Right lobe of liver (tissue), 4 donors: ENCODE measurements at regions not wholly inside any gene's neighbourhood (a gene's known extent, or its start where the extent isn't known, plus 50 kb on each side); places are given as distances from the start of the nearest gene placed in this dataset.

Experiments used
- POLR2A ChIP-seq: fragments of 450-650 bp; IDR thresholded peaks from one replicate; pipeline ENCODE4 v1.6.1; 2017; ENCODE audit warnings: antibody characterized with exemption, mild to moderate bottlenecking
- TF ChIP-seq, protein P1 (sequence below), 4 donors: fragments of 200-600 bp in 3 of 4; fragments of 450-650 bp in 1 of 4; IDR thresholded peaks; one replicate each; pipeline versions ENCODE4 v1.5.1 to v1.8.0; 2016 to 2022; ENCODE audit warnings: antibody characterized with exemption in 4 of 4, mild to moderate bottlenecking in 2 of 4
- donor health status: DM: no; HTN: no; CAD: no.
- donor health status: DM: no; HTN: no; CAD: no.
- donor health status: DM: no; HTN: yes; CAD: no.

DNA sequence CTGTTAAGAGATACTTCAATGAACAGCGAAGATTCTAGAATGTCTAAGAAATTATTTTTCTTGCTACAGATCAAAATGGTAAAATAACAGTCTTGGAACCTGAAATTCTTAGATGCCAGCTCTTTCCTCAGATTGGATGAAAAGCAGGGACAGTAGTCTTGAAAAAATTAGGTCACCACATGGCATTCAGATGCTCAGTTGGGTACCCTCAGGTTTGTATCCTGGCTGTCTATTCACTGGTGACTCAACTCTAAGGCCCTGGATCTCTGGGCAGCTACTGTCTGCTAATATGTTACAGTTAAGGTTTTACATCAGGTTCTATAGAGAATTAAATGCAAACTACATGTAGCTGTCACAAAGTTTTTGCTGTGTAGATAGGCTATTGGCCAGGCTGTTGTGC is 528.9 kb upstream of the ADAMTS5 start:
- TF ChIP-seq POLR2A = no peak
- TF ChIP-seq, protein P1, sequence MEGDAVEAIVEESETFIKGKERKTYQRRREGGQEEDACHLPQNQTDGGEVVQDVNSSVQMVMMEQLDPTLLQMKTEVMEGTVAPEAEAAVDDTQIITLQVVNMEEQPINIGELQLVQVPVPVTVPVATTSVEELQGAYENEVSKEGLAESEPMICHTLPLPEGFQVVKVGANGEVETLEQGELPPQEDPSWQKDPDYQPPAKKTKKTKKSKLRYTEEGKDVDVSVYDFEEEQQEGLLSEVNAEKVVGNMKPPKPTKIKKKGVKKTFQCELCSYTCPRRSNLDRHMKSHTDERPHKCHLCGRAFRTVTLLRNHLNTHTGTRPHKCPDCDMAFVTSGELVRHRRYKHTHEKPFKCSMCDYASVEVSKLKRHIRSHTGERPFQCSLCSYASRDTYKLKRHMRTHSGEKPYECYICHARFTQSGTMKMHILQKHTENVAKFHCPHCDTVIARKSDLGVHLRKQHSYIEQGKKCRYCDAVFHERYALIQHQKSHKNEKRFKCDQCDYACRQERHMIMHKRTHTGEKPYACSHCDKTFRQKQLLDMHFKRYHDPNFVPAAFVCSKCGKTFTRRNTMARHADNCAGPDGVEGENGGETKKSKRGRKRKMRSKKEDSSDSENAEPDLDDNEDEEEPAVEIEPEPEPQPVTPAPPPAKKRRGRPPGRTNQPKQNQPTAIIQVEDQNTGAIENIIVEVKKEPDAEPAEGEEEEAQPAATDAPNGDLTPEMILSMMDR (IDR thresholded peaks at IDR 0.05) = no peak
